ENCODE measurements at regions not wholly inside any gene's neighbourhood (a gene's known extent, or its start where the extent isn't known, plus 50 kb on each side); places are given as distances from the start of the nearest gene placed in this dataset.
A peak's percentile ranks its signal among the peaks of the same experiment; 100 is the strongest.
"Not testable (repeated sequence)": the region's sequence is repeated elsewhere in the genome, so short reads cannot be mapped to it uniquely, and the experiment has no call there.

DNA sequence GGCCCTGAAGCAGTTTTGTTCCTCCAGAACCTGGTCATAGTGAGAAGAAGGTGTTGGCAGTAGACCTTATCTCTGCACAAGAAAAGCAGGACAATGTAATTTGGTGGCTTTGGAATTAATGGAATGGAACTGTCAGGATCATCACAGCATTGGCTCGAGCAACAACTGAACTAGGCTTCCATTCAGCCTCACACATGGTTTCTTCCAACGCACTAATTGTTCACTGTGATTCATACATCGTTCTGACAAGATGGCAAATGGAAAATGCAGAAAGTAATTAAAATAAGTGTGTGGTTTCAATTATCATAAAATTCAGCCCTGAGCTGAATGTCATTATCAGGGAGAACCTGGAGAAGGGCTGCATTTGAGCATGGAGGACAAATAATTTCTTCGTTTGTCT lies 80.6 kb downstream of the MFSD1 start:
- DNase-seq, result no peak

- DNase-seq, result no peak
These were observed 94.9 kb downstream of the MFSD1 start for GRCh38 chr3:158896729-158897128.

- DNase-seq, result no peak
These were observed 104.9 kb downstream of the MFSD1 start for GRCh38 chr3:158906749-158907148.

DNA sequence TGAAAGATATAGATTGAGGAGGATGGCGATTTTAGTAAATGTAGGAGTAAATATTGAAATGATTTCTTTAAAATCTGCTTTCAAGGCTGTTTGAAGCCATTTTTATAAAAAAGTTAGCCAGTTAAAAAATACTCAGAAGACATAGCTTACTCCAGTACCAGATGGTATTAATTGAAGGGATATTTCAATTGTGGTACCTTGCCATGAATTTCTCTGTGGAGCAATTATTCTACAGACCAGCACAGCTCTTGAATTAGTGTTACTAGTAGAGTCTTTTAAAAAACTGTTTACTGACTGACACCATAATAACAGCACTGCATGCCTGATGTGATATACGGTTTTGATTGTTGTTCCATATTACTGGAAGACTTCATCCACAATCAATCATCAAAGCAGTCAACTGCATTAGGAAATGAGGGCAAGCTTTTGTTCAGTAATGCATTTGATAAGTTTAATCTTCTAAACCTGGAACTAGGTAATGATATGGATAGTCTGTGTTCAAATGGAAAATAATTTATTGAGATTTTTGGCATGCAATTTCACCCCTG lies 106.4 kb downstream of the MFSD1 start:
- DNase-seq, result no peak

DNA sequence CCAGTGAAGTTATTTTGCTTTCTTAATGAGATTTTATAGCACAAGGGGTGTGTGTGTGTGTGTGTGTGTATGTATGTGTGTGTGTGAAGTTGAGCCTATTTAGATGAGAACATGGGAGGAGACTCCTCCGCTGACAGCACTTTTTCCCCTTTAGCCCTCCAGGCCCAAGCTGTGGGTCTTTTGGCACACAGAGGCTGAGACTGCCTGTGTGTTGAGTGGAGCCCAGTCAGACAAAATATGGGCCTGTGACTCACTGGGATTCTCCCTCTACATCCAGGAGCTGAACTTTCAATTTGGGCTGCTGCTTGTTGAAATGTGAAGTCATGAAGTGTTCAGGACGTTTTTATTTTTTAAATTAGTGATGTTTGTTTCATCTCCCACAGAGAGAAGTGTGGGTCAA lies 108.0 kb downstream of the MFSD1 start:
- DNase-seq, result no peak

DNA sequence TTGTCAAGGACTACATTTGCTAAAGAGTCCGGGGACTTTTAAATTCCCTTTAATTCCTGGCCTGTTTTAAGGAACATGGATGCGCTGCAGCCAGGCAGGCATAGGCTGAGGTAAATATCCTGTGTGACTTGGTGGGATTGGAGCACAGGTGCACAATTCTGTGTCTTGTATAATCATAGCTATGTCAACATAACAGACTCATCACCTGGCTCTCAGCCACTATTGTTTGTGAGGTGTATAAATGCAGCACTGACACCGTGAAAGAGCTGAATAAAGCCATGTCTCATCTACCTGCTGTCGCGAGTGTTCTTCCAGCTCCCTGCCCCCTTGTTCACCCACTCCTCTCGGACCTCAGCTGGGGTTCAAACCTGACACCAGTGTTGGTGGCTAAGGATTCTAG lies 109.7 kb downstream of the MFSD1 start:
- no peak for DNase-seq

DNA sequence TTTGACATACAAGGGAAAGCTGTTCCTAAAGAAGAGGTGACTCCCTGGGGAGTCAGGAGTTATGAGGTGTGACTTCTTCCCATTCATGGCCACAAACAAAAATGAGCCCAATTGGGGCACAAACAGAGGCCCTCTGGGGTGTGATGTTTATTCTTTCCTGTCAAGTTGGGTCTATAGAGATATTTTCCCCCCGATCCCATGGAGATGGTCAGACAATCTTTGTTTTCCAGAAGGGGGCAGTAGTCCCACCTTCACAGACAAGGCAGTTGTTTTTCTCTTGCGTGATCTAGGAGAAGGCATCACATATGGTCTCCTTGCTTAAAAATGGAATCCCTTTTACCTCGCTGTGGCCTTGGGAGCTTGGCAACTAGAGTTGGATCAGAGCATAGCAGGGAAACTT lies 110.3 kb downstream of the MFSD1 start:
- DNase-seq, result peak; percentile 1

DNA sequence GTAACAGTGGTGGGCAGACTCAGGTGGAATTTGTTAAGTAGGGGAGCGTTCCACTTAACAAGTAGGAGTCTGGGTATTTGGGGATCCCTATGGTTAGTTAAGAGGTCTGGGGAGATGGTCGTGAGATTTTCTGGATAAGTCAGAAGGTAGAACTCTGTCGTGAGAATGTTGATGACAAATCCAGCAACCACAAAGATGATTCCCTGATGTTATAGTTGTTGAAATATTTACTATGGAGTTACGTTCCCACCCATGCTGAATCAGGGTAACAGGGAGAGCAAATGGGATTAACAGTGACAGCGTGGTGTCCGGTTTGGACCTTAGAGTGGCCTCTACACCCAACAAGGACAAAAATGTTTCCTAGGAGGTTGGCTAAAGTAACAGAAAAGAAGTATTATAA lies 110.8 kb downstream of the MFSD1 start:
- DNase-seq, result no peak

DNA sequence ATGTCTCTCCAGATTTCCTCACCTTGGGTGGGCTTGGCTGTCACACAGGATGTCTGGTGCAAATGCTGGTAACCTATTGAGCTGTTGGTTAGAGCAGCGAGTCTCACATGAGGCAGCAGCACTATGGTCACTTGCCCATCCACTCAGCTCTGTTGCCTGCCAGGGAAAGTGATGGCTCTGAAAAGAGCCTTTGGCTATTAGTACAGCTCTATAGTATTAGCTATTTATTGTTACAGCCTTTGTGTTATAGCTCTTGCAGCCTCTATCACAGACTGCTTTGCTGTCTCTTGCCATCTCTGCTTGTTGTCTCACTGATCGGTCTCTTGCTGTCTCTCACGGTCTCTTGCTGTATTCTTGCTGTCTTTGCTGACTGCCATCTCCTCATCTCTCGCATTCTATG lies 114.3 kb downstream of the MFSD1 start:
- no peak for DNase-seq

- DNase-seq, result peak; percentile 50
These were observed 116.2 kb downstream of the MFSD1 start for GRCh38 chr3:158918008-158918407.

- no peak for DNase-seq
These were observed 116.6 kb downstream of the MFSD1 start for GRCh38 chr3:158918451-158918850.

- no peak for DNase-seq
These were observed 118.5 kb downstream of the MFSD1 start for GRCh38 chr3:158920371-158920770.

DNA sequence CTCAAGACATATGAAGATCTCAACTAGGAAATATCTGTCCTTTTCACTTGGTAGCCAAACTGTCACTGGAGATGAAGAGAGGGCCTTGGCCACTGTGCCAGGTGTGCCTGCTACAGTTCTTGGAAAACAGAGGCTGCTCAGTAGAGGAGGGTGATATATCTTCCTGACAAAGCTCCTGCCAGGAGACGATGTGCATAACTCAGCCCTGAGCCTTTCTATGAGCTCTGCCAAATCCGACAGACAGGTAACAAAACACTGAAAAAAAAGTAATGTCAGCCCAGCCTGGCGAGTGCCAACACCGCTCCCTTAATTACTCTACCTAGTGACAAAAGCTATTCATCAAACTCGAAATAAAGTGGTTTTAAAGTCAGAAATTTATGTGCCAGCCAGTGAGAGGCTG lies 123.2 kb downstream of the MFSD1 start:
- DNase-seq, result no peak

- no peak for DNase-seq
These were observed 124.1 kb downstream of the MFSD1 start for GRCh38 chr3:158925828-158926494.

DNA sequence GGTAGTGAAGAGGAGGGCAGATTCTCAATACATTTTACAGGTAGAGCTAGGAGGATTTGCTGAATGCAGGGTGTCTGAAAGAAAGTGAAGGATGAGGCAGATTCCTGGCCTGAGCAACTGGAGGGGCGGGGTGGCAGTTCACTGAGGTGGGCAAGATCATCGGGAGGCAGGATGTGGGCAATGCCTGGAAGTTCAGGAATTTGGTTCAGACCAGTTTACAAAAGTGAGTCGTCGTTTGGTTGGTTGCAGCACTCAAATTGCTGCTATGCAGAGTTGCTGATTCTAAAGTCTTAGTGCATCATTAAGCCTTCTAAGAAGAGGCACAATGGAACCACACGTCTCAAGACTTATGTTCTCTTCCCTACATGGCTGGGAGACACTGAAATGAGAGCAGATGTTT lies 134.0 kb downstream of the MFSD1 start:
- DNase-seq, result no peak

- no peak for DNase-seq
These were observed 134.8 kb downstream of the MFSD1 start for GRCh38 chr3:158936530-158937113.

DNA sequence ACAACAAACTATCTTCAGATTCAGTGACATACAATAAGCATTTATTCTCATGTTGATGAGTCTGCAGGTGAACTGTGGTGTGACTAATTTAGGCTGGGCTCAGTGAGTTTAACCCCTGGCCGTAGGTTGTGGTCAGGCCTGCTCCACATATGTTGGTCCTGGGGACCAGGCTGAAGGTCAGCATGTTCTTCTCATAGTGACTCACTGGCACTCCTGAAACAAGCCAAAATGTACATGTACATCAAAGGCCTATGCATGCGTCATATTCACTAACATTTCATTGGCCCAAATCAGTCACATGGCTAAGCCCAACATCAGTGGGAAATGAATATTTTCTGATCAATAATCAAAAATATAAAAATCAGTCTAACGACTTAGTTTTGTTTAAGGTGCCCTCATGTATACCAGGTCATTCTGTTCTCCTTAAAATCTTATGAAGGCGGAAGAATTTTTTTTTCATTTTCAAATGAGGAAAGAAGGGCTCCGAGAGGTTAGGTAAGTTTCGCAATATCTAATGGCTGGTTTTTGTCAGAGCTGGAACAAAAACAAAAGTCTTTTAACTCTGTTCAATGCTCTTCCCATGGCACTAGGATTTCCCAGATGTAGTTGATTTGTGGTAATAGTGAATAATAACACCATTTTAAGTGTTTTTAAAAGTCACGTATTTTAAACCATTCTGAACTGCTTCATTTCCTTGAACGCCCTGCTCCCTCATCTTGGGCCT lies 148.5 kb downstream of the MFSD1 start:
- no peak for DNase-seq

DNA sequence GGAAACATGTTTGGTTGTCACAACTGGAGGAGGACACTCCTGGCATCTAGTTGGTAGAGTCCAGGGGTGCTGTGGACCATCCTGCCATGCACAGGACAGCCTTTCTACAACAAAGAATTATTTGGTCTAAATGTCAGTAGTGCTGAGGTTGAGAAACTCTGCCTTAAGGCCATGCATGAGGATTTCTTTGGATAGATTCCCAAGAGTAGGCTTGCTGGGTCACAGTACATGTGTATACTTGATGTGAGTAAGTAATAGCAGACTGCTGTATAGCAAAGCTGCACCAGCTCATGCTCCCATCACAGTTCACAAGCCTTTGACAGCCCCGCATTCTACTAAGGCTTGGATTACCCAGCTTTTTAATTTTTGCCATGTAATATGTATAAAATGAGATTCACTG lies 151.3 kb downstream of the MFSD1 start:
- DNase-seq, result no peak

DNA sequence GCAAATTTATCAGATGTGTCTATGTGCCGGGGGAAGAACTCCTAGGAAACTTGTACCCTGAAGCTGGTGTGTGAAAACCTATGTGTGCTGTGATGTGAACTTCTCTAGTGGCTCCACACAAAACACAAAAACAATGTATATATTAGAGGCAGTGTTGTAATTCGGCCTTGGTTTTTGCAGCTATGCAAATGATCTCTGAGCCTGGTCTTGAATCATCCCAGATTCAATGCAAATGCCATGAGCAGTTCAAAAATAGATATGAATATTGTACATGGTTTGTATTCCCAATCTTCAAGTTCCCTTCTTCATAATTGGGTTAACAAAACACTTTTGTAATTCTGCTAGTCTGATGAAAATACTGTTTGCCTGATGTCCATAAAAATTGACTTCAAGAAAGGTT lies 152.6 kb downstream of the MFSD1 start:
- DNase-seq, result no peak

- not testable (repeated sequence) for DNase-seq
These were observed 155.9 kb downstream of the MFSD1 start for GRCh38 chr3:158957777-158958176.

DNA sequence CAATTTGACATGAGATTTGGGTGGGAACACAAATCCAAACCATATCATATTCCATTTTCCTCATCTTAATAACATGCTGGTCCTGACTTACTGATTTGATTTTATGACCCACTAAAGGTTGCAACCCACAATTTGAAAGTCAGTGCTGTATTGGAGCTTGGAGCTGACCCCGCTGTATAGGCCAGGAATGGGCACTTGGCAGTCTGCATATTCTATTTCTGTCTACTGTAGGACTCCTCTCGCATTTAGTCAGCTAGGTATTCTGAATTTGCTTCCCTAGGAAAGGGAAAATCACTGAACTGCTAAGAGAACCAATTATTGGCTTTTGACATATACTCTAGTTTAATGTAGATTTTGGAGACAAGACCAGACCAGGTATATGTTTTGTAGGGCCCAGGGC lies 157.0 kb downstream of the MFSD1 start:
- no peak for DNase-seq

GRCh38 chr3:158961471-158961870 lies 159.6 kb downstream of the MFSD1 start:
- no peak for DNase-seq

GRCh38 chr3:158961911-158962310 lies 160.1 kb downstream of the MFSD1 start:
- no peak for DNase-seq

- DNase-seq, result no peak
These were observed 168.2 kb downstream of the MFSD1 start for GRCh38 chr3:158970006-158970405.
